HEK293 (cell line): ENCODE measurements at regions not wholly inside any gene's neighbourhood (a gene's known extent, or its start where the extent isn't known, plus 50 kb on each side); places are given as distances from the start of the nearest gene placed in this dataset.

Source experiments
- RBAK ChIP-seq: fragments of 450-650 bp; formaldehyde crosslinking; IDR thresholded peaks from 2 replicates; pipeline ENCODE4 v1.5.1; 2016; ENCODE audit warnings: missing biosample characterization, missing genetic modification characterization
- ZNF473 ChIP-seq: fragments of 450-650 bp; formaldehyde crosslinking; IDR thresholded peaks from 2 replicates; pipeline ENCODE4 v1.5.1; 2017; ENCODE audit warnings: missing biosample characterization, missing genetic modification characterization
- ZNF561 ChIP-seq: fragments of 450-650 bp; IDR thresholded peaks from 2 replicates; pipeline ENCODE4 v1.5.1; 2018; ENCODE audit warnings: missing biosample characterization, missing genetic modification characterization, borderline replicate concordance
- TF ChIP-seq, protein P1 (sequence below): fragments of 450-650 bp; formaldehyde crosslinking; IDR thresholded peaks from 2 replicates; pipeline ENCODE4 v1.5.1; 2016; ENCODE audit warnings: missing biosample characterization, missing genetic modification characterization
- TF ChIP-seq, protein P2 (sequence below): fragments of 450-650 bp; formaldehyde crosslinking; IDR thresholded peaks from 2 replicates; pipeline ENCODE4 v1.5.1; 2016; ENCODE audit warnings: missing biosample characterization, missing genetic modification characterization
- TF ChIP-seq, protein P3 (sequence below): fragments of 450-650 bp; formaldehyde crosslinking; IDR thresholded peaks from 2 replicates; pipeline ENCODE4 v1.5.1; 2017; ENCODE audit warnings: missing biosample characterization, missing genetic modification characterization

DNA sequence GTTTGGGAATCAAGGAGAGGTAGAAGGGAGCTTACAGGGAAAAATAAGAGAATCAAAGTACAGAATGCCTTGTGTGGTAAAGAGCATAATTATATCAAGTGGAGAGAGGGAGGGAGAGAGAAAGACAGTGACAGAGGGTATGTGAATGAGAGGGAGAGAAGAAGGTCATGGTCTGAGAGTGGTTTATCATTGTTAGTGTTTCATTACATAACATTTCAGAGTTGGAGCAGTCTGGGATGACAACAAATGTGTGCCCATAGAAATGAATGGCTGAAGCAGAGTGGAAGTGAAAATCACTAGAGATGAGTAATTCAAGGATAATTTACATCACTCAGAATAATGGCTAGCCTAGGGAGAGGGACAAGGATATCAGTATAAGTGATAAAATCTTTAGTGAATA, 799.2 kb downstream of the TLE1 start:
- TF ChIP-seq, protein P1, sequence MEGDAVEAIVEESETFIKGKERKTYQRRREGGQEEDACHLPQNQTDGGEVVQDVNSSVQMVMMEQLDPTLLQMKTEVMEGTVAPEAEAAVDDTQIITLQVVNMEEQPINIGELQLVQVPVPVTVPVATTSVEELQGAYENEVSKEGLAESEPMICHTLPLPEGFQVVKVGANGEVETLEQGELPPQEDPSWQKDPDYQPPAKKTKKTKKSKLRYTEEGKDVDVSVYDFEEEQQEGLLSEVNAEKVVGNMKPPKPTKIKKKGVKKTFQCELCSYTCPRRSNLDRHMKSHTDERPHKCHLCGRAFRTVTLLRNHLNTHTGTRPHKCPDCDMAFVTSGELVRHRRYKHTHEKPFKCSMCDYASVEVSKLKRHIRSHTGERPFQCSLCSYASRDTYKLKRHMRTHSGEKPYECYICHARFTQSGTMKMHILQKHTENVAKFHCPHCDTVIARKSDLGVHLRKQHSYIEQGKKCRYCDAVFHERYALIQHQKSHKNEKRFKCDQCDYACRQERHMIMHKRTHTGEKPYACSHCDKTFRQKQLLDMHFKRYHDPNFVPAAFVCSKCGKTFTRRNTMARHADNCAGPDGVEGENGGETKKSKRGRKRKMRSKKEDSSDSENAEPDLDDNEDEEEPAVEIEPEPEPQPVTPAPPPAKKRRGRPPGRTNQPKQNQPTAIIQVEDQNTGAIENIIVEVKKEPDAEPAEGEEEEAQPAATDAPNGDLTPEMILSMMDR (tag by site-specific recombination), result no peak
- TF ChIP-seq ZNF473 (tag by site-specific recombination) (no peak), ZNF561 (tag by site-specific recombination) (no peak), RBAK (tag by site-specific recombination) (no peak)
- TF ChIP-seq, protein P2, sequence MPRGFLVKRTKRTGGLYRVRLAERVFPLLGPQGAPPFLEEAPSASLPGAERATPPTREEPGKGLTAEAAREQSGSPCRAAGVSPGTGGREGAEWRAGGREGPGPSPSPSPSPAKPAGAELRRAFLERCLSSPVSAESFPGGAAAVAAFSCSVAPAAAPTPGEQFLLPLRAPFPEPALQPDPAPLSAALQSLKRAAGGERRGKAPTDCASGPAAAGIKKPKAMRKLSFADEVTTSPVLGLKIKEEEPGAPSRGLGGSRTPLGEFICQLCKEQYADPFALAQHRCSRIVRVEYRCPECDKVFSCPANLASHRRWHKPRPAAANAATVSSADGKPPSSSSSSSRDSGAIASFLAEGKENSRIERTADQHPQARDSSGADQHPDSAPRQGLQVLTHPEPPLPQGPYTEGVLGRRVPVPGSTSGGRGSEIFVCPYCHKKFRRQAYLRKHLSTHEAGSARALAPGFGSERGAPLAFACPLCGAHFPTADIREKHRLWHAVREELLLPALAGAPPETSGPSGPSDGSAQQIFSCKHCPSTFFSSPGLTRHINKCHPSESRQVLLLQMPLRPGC (tag by site-specific recombination), result no peak
- TF ChIP-seq, protein P3, sequence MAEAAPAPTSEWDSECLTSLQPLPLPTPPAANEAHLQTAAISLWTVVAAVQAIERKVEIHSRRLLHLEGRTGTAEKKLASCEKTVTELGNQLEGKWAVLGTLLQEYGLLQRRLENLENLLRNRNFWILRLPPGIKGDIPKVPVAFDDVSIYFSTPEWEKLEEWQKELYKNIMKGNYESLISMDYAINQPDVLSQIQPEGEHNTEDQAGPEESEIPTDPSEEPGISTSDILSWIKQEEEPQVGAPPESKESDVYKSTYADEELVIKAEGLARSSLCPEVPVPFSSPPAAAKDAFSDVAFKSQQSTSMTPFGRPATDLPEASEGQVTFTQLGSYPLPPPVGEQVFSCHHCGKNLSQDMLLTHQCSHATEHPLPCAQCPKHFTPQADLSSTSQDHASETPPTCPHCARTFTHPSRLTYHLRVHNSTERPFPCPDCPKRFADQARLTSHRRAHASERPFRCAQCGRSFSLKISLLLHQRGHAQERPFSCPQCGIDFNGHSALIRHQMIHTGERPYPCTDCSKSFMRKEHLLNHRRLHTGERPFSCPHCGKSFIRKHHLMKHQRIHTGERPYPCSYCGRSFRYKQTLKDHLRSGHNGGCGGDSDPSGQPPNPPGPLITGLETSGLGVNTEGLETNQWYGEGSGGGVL (tag by site-specific recombination), result no peak
